ENCODE measurements at regions not wholly inside any gene's neighbourhood (a gene's known extent, or its start where the extent isn't known, plus 50 kb on each side); places are given as distances from the start of the nearest gene placed in this dataset.

DNA sequence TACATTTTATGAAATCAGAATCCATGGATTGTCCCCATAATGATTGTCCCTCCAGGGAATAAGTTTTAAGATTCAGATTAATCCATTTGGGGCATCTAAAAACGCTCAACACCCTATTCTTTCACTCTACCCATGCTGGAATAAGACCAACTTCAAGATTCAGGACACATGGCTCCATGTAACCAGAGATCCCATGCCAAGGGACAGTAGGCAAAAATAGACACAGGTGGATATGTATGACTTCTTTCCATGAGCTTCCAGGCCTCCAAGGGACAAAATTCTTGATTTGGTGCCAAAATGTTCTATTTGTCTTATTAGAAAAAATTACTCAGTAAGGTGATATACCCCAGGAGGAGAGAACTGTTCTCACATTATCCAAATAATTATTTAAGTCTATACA is 178.8 kb downstream of the NRIP1 start:
- TF ChIP-seq, protein P1, sequence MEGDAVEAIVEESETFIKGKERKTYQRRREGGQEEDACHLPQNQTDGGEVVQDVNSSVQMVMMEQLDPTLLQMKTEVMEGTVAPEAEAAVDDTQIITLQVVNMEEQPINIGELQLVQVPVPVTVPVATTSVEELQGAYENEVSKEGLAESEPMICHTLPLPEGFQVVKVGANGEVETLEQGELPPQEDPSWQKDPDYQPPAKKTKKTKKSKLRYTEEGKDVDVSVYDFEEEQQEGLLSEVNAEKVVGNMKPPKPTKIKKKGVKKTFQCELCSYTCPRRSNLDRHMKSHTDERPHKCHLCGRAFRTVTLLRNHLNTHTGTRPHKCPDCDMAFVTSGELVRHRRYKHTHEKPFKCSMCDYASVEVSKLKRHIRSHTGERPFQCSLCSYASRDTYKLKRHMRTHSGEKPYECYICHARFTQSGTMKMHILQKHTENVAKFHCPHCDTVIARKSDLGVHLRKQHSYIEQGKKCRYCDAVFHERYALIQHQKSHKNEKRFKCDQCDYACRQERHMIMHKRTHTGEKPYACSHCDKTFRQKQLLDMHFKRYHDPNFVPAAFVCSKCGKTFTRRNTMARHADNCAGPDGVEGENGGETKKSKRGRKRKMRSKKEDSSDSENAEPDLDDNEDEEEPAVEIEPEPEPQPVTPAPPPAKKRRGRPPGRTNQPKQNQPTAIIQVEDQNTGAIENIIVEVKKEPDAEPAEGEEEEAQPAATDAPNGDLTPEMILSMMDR (conservative IDR thresholded peaks at IDR 0.05): no peak
- no peak for TF ChIP-seq EZH2 (IDR thresholded peaks at IDR 0.05; ENCODE audit: low read depth)
